ENCODE measurements at regions not wholly inside any gene's neighbourhood (a gene's known extent, or its start where the extent isn't known, plus 50 kb on each side); places are given as distances from the start of the nearest gene placed in this dataset.

GRCh38 chr12:131542351-131542750 is 168.5 kb upstream of the SFSWAP start:
- ChIA-PET CTCF (interaction anchor here (1.1 to 1.4 kb wide), 2 partner anchors 9 to 438 kb away, joined by 3 to 5 read pairs; no protein-coding TSS in a partner anchor), POLR2A (no interaction called here)
- DNase-seq (ENCODE audit: extremely low spot score): no peak
- TF ChIP-seq, protein P1, sequence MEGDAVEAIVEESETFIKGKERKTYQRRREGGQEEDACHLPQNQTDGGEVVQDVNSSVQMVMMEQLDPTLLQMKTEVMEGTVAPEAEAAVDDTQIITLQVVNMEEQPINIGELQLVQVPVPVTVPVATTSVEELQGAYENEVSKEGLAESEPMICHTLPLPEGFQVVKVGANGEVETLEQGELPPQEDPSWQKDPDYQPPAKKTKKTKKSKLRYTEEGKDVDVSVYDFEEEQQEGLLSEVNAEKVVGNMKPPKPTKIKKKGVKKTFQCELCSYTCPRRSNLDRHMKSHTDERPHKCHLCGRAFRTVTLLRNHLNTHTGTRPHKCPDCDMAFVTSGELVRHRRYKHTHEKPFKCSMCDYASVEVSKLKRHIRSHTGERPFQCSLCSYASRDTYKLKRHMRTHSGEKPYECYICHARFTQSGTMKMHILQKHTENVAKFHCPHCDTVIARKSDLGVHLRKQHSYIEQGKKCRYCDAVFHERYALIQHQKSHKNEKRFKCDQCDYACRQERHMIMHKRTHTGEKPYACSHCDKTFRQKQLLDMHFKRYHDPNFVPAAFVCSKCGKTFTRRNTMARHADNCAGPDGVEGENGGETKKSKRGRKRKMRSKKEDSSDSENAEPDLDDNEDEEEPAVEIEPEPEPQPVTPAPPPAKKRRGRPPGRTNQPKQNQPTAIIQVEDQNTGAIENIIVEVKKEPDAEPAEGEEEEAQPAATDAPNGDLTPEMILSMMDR (IDR thresholded peaks at IDR 0.05; ENCODE audit: control extremely low read depth, extremely low read depth, low read depth, missing control alignments): no peak

DNA sequence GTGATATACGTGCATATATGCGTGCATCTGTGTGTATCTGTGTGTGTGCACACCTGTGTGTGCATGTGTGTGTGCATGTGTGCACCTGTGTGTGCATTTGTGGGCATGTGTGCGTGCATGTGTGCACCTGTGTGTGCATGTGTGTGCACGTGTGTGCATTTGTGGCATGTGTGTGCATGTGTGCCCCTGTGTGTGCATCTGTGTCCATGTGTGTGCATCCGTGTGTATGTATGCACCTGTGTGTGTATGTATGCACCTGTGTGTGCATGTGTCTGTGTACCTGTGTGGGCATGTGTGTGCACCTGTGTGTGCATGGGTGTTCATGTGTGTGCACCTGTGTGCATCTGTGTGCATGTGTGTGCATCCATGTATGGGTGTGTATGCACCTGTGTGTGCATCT is 167.8 kb upstream of the SFSWAP start:
- no peak for DNase-seq (ENCODE audit: extremely low spot score)
- POLR2A ChIA-PET: no interaction called here
- CTCF ChIA-PET: interaction anchor here (1.4 kb wide), 1 partner anchor 10 kb away, joined by 5 read pairs; no protein-coding TSS in a partner anchor

DNA sequence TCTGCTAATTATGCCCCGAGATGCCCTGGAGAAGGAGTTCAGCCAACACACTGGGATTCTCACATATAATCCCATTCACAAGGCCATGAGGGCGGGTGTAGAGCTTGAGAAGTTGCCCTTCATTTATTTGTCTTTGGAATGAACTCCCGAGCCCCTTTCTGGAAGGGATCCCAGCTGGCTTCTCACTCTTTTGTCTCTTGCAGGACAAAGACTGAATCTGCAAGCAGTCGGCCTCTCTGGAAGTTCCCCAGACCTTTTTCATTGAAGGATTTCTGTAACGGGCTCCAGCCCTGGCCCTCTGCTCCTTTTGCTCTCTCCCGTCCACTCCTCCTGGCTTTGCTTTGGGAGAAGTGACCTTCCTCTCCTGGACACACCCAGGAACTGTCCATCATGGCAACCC is 163.3 kb upstream of the SFSWAP start:
- TF ChIP-seq, protein P1 (IDR thresholded peaks at IDR 0.05; ENCODE audit: control extremely low read depth, extremely low read depth, low read depth, missing control alignments): no peak
- ChIA-PET CTCF (no interaction called here), POLR2A (no interaction called here)
- no peak for DNase-seq (ENCODE audit: extremely low spot score)

More for the DNA sequence above, 167.8 kb upstream of the SFSWAP start:
- TF ChIP-seq, protein P1 (IDR thresholded peaks at IDR 0.05; ENCODE audit: control extremely low read depth, extremely low read depth, low read depth, missing control alignments): no peak

DNA sequence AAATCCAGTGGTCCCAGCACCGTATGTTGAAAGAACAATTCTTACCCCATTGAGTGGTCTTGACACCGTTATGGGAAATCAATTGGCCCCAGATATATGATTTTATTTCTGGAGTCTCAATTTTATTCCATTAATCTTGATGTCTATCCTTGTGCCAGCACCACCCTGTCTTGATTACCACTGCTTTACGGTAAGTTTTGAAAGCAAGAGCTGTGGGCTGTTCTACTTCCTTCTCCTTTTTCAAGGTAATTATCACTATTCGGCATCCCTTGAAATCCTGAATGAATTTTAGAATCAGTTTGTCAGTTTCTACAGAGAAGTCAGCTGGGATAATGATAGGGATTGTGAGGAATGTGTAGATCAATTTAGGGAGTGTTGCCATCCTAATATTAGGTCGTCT is 160.8 kb upstream of the SFSWAP start:
- ChIA-PET CTCF (no interaction called here), POLR2A (no interaction called here)
- DNase-seq (ENCODE audit: extremely low spot score): no peak
- TF ChIP-seq, protein P1 (IDR thresholded peaks at IDR 0.05; ENCODE audit: control extremely low read depth, extremely low read depth, low read depth, missing control alignments): no peak

DNA sequence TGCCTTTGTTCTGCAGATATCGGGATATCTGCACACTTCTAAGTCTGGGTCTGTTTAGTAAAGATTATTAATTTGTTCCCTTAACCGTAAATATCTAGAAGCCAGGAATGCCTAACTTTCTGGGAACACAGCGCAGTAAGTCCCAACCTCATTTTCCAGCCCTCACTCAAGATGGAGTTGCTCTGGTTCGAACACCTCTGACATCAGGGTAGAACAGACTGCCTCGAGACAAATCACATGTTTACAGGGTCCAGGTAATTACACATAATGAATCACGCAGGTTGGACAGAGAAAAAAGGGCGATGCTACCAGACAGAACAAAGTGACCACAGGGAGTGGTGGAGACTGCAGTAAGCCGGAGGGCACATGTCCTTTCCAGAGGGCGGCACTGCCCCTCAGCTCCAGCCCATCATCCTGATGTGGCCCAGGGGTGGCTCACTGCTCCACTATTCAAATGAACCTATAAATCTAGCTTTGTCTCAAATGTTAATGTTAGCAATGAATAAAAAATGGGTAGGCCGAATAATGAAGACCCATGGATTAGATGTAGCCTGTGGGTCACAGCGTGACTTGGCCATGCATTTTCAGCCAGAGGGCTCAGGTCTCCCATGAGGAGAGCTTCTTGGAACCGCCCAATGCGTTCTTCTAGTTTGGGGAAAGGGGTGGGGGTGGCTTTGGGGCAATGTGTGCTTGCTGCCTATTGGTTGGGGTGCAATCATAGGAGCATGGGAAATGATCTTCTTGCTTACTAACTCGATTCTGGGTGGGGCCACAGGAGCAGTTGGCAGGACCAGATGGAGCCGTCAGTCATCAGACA is 159.0 kb upstream of the SFSWAP start:
- no peak for DNase-seq (ENCODE audit: extremely low spot score)
- POLR2A ChIA-PET: no interaction called here
- TF ChIP-seq, protein P1 (IDR thresholded peaks at IDR 0.05; ENCODE audit: control extremely low read depth, extremely low read depth, low read depth, missing control alignments): no peak
- CTCF ChIA-PET: no interaction called here

DNA sequence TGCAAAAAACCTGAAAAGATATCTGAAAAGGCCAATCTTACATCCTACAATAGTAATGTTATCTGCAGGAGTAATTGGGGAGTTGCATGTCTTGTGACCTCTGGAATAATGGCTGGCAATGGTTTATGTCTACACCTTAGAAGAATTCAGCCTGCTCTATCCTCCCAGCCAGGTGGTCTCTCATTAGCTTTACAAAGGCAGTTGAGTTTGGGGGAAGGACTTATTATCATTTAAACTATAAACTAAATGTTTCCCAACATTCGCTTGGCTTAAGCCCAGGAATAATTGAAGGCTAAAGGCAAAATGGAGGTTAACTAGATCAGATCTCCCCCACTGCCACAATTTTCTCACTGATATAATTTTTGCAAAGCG is 158.4 kb upstream of the SFSWAP start:
- ChIA-PET POLR2A (no interaction called here), CTCF (no interaction called here)
- no peak for DNase-seq (ENCODE audit: extremely low spot score)
- TF ChIP-seq, protein P1 (IDR thresholded peaks at IDR 0.05; ENCODE audit: control extremely low read depth, extremely low read depth, low read depth, missing control alignments): no peak

All from GM10248 (cell line).